NCI-H460 (cell line): ENCODE measurements at regions not wholly inside any gene's neighbourhood (a gene's known extent, or its start where the extent isn't known, plus 50 kb on each side); places are given as distances from the start of the nearest gene placed in this dataset.

Source experiments
- DNase-seq: peaks from one replicate; pipeline ENCODE4 v3.0.0-alpha.2; 2016; ENCODE audit warnings: low read depth; ENCODE audit errors: extremely low read depth

- no peak for DNase-seq
Measured at GRCh38 chr20:50311308-50312001, 120.8 kb downstream of the CEBPB start.

DNA sequence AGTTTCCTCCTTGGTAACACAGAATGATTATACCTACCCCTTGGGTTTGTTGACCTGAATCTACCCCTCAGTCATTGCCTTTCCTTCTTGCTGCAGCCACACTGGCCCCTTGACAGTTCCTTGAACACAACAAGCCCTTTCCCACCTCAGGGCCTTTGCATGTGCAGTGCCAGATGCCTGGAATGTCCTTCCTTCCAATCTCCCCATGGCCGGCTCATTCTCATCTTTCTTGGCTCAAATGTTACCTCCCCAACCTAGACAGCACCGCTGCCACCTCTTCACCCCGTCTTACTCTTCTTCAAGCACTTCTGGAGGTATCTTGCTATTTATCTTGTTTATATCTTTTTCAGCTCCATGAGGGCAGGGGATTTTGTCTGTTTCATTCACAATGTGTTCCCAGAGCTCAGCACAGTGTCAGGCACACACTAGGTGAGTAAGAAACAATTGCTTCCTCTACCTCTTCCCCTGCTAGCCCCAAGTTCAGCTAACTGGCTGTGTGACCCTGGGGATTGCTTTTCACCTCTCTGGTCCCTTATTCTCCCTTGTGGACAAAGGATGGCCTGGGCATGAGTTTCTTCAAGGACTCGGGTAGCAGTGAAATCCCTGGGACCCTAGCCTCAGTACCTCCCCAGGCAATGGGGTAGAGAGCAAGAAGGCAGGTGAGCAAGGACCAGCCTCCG is 121.5 kb downstream of the CEBPB start:
- no peak for DNase-seq

DNA sequence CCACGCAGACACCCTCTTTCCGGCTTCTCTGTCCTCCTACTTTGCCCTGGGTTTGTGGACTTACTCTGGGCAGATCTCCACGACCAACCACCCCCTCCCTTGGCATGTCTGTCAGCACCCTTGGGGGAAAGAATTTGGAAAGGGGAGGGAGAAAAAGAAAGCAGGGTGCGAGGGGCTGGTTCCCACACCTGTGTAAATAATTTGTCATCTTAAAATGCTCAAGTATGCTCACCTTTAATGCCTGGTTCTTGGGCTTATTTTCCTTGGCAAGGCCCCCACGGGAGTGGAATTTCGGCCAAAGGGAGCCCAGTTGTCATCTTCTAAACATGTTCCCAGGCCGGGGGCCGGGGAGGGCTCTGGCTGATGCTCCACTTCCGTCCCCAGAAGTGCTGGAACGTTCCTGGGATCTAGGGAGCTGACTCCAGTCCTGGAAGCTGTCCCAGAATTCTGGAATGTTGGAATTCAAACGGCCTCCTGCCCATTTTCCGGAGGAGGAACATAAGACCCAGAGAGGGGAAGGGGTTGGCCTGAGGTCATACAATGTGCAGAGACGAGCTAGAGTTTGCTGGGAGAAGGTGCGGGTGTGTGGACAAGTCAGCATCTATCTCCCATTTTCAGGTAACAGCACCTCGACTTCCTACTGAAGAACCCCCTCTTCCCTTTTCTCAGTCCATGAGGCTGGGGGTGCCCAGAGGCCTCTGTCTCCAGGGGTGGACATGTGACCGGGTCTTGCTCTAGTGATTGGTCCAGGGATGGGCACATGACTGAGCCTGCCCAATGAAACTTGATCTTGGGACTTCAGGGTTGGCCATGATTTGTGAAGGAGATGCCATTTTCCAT is 122.3 kb downstream of the CEBPB start:
- no peak for DNase-seq

DNA sequence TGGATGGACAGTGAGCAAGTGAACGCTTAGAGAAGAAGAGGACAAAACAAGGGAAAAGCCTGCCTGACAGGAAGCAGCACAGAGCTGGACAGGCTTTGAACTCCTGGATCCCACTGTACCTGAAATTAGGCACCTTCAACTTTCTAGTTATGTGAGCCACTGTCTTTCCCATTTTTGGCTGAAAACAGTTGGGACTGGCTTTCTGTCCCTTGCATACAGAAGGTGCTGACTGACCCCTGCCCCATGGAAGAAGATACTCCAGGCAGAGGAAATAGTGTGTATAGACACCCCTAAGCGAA is 122.8 kb downstream of the CEBPB start:
- no peak for DNase-seq

DNA sequence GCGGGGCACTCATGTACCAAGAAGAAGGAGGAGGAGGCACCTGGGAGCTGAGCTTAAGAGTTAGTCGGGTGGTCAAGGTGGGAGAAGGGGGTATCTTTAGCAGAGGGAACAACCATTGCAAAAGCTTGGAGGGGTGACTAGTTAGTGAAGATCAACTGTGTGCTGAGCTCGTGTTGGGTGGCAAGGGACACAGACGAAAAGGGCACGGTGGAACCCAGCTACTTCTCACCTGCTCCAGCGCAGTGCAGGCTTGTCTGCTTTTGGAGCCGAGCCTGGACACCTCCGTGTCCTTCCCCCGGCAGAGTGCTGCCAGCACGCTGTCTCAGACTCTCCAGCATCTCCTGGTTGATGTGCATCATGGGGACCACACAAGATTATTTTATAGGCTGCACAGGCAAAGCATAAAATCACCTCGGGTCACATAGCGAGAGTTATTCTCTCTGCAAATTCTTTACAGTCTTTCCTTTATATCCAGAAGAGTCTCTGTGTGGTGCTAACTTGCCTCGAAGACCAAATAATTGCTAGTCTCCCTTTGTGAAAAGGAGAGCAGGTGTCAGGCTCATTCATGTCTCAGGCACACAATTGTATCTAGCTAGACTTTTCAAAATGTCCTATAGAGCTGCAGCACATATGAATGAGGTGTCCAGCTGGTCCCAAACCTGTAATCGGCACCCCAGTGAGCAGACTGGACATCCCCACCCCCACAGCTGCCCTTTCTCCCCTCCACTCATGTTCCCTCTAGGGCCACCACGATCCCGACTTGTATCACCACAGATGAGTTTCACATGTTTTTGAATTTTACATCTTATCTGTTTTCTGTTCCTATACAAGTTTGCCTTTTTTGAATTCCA is 123.4 kb downstream of the CEBPB start:
- DNase-seq: no peak

DNA sequence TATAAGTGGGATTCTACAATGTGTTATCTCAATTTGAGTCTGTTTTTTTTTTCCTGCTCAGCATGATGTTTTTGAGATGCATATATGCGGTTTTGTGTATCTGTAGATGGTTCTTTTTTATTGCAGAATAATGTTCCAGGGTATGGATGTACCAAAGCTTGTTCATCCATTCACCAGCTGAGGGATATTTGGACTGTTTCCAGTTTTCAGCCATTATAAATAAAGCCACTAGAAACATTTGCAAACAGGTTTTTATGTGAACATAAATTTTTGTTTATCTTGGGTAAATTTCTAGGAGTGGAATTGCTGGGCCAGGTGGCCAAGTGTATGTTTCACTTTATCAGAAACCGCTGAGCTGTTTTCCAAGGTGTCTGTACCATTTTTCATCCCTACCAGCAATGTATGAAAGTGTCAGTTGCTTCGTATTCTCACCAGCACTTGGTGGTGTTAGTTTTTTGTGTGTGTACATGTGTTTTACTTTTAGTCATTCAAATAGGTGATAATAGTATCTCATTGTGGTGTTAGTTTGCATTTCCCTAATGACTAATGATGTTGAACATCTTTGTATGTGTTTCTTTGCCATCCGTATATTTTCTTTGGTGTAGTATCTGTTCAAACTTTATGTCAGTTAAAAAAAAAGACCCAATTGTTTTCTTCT is 124.2 kb downstream of the CEBPB start:
- no peak for DNase-seq

- no peak for DNase-seq
Measured at GRCh38 chr20:50315586-50316551, 125.2 kb downstream of the CEBPB start.

GRCh38 chr20:50317116-50317515 is 126.5 kb downstream of the CEBPB start:
- DNase-seq: no peak

DNA sequence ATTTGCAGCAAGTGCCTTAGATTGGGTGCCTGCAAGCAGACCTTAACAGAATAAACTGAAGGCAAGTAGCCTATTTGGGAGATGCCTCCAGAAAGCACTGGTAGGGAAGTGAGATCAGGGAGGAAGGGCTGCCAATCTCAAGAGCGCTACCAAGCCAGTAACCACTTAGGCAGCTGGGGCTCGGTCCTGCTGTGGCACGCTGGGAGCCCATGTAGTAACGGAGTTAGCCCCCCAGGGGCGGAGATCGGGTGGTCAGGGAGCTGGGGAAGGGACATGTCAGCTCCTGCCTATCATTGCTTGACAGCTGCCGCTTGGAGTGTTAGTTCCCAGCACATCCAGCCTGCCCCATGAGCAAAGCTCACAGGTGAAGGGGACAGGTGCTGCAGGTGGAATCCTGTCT is 127.0 kb downstream of the CEBPB start:
- no peak for DNase-seq

DNA sequence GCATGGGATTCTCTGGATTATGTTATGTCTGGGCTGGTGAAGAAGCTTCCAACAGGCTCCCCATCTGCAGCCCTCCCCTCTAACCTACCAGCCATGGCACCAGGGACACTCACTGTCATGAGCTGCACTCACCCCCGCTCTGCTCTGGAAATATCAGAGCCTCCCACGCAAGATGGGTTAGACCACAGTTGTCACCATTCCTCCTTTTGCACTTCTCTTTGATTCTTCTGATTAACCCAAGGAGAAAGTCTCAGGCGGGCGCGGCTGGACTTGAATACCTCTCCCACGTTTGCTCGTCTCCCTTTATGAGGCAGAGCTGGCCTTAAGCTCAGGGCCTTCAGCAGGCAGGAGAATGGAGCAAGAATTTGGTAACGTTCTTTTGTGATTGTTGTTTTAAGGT is 128.1 kb downstream of the CEBPB start:
- no peak for DNase-seq

GRCh38 chr20:50320005-50320900 is 129.6 kb downstream of the CEBPB start:
- no peak for DNase-seq

- DNase-seq: peak; percentile 77
Measured at GRCh38 chr20:50320901-50321796, 130.5 kb downstream of the CEBPB start.

DNA sequence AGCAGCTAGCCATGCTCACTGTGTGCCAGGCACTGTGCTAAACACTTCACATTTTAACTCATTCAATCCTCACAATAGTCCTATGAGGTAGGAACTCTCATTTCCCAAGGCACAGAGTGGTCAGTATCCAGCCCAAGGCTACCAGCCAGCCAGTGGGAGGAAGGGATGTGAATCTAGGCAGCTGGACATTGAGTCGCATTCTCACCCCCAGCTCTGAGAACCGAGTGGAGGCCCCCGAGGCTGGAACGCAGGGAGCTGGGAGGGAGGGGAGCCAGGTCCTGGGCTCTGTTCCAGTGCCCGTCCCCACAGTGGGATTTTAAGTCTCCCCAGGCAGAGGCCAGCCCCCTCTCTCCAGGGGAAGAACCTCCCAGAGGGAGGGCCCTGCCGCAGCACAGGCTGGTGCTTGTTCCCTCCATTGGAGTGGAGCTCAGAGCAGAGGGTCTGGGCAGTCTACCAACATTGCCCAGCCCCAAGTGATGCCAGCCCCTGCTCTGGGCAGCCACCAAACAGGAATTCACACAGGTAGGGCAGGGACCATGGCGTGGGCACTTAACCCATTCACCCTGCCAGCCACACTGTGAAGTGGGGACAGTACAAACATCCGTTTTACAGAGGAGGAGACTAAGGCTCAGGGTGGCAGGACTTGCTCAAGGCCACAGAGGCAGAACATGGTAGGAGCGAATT is 131.3 kb downstream of the CEBPB start:
- DNase-seq: no peak

- no peak for DNase-seq
Measured at GRCh38 chr20:50322703-50323131, 132.1 kb downstream of the CEBPB start.

- DNase-seq: no peak
Measured at GRCh38 chr20:50323209-50323608, 132.6 kb downstream of the CEBPB start.
